ENCODE measurements at regions not wholly inside any gene's neighbourhood (a gene's known extent, or its start where the extent isn't known, plus 50 kb on each side); places are given as distances from the start of the nearest gene placed in this dataset.

DNA sequence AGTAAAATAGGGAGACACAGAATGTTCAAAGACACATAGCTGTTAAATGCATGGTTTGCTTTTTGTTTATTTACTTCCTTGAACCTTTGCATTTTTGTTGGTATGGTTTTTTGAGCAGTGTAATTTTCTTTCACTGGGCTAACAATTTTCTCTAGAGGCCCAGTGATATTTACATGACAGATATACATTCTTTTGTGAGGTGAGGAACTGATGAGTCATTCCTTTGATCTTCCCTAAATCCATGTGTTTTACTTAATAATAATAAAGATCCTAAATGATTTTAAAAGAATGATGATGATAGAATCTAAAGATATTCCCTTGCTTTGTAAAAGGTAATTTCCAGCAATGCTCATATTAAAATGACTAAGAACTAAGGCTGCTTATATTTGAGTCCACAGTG is 188.5 kb upstream of the ANK3 start:
- TF ChIP-seq CTCF (IDR thresholded peaks at IDR 0.05; ENCODE audit: low read depth, low read length) = no peak
- no peak for TF ChIP-seq EZH2phosphoT487 (IDR thresholded peaks at IDR 0.05; ENCODE audit: low read depth)
